ENCODE measurements at regions not wholly inside any gene's neighbourhood (a gene's known extent, or its start where the extent isn't known, plus 50 kb on each side); places are given as distances from the start of the nearest gene placed in this dataset.

DNA sequence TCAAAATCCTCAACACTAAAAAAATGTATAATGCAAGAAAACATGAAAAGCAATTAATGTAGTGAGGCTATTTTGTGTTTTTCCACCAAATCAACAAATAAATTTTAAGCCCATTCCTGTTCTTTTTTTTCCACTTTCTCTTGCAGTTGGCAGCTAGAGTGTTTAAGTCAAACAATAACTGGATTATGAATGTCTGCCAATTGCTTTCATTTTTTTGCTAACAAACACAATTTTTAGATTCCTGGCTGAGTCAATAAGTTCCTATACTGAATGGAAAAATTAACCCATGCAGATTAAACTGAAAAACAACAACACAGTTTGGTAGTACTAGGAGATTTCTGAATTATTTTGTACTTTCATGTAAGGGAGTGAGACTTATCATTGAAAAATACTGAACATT is 232.4 kb downstream of the SLITRK5 start (continued):
- TF ChIP-seq ZSCAN18 (CRISPR knock-in tag; IDR thresholded peaks at IDR 0.05) (no peak), FOXP1 (CRISPR knock-in tag; IDR thresholded peaks at IDR 0.05; ENCODE audit: borderline replicate concordance) (no peak), EMX1 (CRISPR knock-in tag; IDR thresholded peaks at IDR 0.05) (no peak), GTF2I (CRISPR knock-in tag; conservative IDR thresholded peaks at IDR 0.05) (no peak), RORB (CRISPR knock-in tag; IDR thresholded peaks at IDR 0.05) (no peak), NFATC4 (CRISPR knock-in tag; IDR thresholded peaks at IDR 0.05) (no peak), USF1 (CRISPR knock-in tag; IDR thresholded peaks at IDR 0.05) (no peak), STAT6 (CRISPR knock-in tag; conservative IDR thresholded peaks at IDR 0.05; ENCODE audit: low read depth) (no peak), NR2C2 (CRISPR knock-in tag; IDR thresholded peaks at IDR 0.05) (no peak), CTCF (IDR thresholded peaks at IDR 0.05) (no peak)
- TF ChIP-seq, protein P1, sequence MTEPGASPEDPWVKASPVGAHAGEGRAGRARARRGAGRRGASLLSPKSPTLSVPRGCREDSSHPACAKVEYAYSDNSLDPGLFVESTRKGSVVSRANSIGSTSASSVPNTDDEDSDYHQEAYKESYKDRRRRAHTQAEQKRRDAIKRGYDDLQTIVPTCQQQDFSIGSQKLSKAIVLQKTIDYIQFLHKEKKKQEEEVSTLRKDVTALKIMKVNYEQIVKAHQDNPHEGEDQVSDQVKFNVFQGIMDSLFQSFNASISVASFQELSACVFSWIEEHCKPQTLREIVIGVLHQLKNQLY (CRISPR knock-in tag; IDR thresholded peaks at IDR 0.05), result no peak
- TF ChIP-seq, protein P2, sequence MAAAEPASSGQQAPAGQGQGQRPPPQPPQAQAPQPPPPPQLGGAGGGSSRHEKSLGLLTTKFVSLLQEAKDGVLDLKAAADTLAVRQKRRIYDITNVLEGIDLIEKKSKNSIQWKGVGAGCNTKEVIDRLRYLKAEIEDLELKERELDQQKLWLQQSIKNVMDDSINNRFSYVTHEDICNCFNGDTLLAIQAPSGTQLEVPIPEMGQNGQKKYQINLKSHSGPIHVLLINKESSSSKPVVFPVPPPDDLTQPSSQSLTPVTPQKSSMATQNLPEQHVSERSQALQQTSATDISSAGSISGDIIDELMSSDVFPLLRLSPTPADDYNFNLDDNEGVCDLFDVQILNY (CRISPR knock-in tag; IDR thresholded peaks at IDR 0.05), result no peak
- TF ChIP-seq, protein P3, sequence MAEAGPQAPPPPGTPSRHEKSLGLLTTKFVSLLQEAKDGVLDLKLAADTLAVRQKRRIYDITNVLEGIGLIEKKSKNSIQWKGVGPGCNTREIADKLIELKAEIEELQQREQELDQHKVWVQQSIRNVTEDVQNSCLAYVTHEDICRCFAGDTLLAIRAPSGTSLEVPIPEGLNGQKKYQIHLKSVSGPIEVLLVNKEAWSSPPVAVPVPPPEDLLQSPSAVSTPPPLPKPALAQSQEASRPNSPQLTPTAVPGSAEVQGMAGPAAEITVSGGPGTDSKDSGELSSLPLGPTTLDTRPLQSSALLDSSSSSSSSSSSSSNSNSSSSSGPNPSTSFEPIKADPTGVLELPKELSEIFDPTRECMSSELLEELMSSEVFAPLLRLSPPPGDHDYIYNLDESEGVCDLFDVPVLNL (CRISPR knock-in tag; IDR thresholded peaks at IDR 0.05; ENCODE audit: borderline replicate concordance, low read depth), result no peak

GRCh38 chr13:87906411-87906810 is 235.2 kb downstream of the SLITRK5 start:
- H3K4me1 Mint-ChIP-seq, result peaks cover 4% of the 10 kb centered on the region; the same call in 1 of the 2 replicates
- POLR2A ChIA-PET, result no interaction called here
- H3K27ac Mint-ChIP-seq, result no peak overlapping the region
- TF ChIP-seq, protein P4, sequence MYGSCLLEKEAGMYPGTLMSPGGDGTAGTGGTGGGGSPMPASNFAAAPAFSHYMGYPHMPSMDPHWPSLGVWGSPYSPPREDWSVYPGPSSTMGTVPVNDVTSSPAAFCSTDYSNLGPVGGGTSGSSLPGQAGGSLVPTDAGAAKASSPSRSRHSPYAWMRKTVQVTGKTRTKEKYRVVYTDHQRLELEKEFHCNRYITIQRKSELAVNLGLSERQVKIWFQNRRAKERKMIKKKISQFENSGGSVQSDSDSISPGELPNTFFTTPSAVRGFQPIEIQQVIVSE (CRISPR knock-in tag; IDR thresholded peaks at IDR 0.05; ENCODE audit: borderline replicate concordance), result no peak
- TF ChIP-seq, protein P5, sequence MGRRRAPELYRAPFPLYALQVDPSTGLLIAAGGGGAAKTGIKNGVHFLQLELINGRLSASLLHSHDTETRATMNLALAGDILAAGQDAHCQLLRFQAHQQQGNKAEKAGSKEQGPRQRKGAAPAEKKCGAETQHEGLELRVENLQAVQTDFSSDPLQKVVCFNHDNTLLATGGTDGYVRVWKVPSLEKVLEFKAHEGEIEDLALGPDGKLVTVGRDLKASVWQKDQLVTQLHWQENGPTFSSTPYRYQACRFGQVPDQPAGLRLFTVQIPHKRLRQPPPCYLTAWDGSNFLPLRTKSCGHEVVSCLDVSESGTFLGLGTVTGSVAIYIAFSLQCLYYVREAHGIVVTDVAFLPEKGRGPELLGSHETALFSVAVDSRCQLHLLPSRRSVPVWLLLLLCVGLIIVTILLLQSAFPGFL (CRISPR knock-in tag; IDR thresholded peaks at IDR 0.05; ENCODE audit: borderline replicate concordance), result no peak
- no peak for TF ChIP-seq NFE2L1 (CRISPR knock-in tag; IDR thresholded peaks at IDR 0.05)
- TF ChIP-seq USF2 (CRISPR knock-in tag; IDR thresholded peaks at IDR 0.05), result no peak
- no peak for TF ChIP-seq NR2C2 (CRISPR knock-in tag; IDR thresholded peaks at IDR 0.05)
- no peak for TF ChIP-seq FOXJ3 (CRISPR knock-in tag; IDR thresholded peaks at IDR 0.05; ENCODE audit: borderline replicate concordance)
- TF ChIP-seq, protein P6, sequence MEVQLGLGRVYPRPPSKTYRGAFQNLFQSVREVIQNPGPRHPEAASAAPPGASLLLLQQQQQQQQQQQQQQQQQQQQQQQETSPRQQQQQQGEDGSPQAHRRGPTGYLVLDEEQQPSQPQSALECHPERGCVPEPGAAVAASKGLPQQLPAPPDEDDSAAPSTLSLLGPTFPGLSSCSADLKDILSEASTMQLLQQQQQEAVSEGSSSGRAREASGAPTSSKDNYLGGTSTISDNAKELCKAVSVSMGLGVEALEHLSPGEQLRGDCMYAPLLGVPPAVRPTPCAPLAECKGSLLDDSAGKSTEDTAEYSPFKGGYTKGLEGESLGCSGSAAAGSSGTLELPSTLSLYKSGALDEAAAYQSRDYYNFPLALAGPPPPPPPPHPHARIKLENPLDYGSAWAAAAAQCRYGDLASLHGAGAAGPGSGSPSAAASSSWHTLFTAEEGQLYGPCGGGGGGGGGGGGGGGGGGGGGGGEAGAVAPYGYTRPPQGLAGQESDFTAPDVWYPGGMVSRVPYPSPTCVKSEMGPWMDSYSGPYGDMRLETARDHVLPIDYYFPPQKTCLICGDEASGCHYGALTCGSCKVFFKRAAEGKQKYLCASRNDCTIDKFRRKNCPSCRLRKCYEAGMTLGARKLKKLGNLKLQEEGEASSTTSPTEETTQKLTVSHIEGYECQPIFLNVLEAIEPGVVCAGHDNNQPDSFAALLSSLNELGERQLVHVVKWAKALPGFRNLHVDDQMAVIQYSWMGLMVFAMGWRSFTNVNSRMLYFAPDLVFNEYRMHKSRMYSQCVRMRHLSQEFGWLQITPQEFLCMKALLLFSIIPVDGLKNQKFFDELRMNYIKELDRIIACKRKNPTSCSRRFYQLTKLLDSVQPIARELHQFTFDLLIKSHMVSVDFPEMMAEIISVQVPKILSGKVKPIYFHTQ (CRISPR knock-in tag; IDR thresholded peaks at IDR 0.05), result no peak
- no peak for TF ChIP-seq ZNF121 (CRISPR knock-in tag; IDR thresholded peaks at IDR 0.05)
- no peaks in the 10 kb centered on the region for H3K9me3 Mint-ChIP-seq
- DNase-seq (ENCODE audit: low spot score) (no peak), ATAC-seq (no peak)
- no peak overlapping the region for H3K4me3 Mint-ChIP-seq
- H3K36me3 Mint-ChIP-seq, result no peaks in the 10 kb centered on the region
- CTCF ChIA-PET, result no interaction called here
- no peaks in the 10 kb centered on the region for H3K27me3 Mint-ChIP-seq (ENCODE audit: low read depth)
